Suprapubic skin (tissue), 4 donors: ENCODE measurements at regions not wholly inside any gene's neighbourhood (a gene's known extent, or its start where the extent isn't known, plus 50 kb on each side); places are given as distances from the start of the nearest gene placed in this dataset.

Experiments used
- POLR2A ChIP-seq, 2 donors: fragments of 450-650 bp; IDR thresholded peaks; one replicate each; pipeline ENCODE4 v1.6.1; 2017; ENCODE audit warnings: antibody characterized with exemption in 2 of 2, mild to moderate bottlenecking in 2 of 2, moderate library complexity in 2 of 2
- POLR2AphosphoS5 ChIP-seq, 3 donors: sonication (generic); formaldehyde crosslinking; IDR thresholded peaks; one replicate each; pipeline ENCODE4 v1.6.1; 2017; ENCODE audit warnings: antibody characterized with exemption in 3 of 3
- TF ChIP-seq, protein P1 (sequence below), 2 donors: fragments of 200-600 bp in 1 of 2; fragments of 450-650 bp in 1 of 2; sonication (generic) in 1 of 2; IDR thresholded peaks; one replicate each; pipeline ENCODE4 v1.5.1; 2016 to 2019; ENCODE audit warnings: antibody characterized with exemption in 2 of 2, mild to moderate bottlenecking in 1 of 2, moderate library complexity in 1 of 2

DNA sequence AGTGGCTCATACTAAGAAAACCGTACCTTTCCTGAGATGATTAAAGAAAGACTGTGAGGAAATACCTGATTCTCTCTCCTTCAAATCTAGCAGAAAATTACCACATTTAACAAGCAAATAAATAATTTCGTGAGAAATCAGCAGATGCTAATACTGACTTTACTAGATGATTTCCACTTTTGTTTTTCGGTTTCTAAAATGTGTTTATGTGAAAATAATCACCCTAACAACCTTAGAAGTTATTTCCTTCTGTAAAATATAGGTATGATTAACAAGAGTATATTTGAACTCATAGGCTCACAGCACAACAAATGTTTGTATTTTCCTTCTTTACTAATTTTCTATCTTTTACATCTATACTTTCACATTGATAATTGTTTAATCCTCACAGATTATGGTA is 594.1 kb upstream of the FAM98A start:
- TF ChIP-seq, protein P1, sequence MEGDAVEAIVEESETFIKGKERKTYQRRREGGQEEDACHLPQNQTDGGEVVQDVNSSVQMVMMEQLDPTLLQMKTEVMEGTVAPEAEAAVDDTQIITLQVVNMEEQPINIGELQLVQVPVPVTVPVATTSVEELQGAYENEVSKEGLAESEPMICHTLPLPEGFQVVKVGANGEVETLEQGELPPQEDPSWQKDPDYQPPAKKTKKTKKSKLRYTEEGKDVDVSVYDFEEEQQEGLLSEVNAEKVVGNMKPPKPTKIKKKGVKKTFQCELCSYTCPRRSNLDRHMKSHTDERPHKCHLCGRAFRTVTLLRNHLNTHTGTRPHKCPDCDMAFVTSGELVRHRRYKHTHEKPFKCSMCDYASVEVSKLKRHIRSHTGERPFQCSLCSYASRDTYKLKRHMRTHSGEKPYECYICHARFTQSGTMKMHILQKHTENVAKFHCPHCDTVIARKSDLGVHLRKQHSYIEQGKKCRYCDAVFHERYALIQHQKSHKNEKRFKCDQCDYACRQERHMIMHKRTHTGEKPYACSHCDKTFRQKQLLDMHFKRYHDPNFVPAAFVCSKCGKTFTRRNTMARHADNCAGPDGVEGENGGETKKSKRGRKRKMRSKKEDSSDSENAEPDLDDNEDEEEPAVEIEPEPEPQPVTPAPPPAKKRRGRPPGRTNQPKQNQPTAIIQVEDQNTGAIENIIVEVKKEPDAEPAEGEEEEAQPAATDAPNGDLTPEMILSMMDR (IDR thresholded peaks at IDR 0.05): no peak
- no peak for TF ChIP-seq POLR2A (IDR thresholded peaks at IDR 0.05)
- TF ChIP-seq POLR2AphosphoS5 (IDR thresholded peaks at IDR 0.05): no peak
